ENCODE measurements at regions not wholly inside any gene's neighbourhood (a gene's known extent, or its start where the extent isn't known, plus 50 kb on each side); places are given as distances from the start of the nearest gene placed in this dataset.

- CTCF ChIA-PET: interaction anchor here (0.6 to 6.5 kb wide), 12 partner anchors 29 to 845 kb away, joined by 3 to 127 read pairs (median 4); no protein-coding TSS in a partner anchor
- Mint-ChIP-seq H3K27me3 (ENCODE audit: insufficient read depth, unreplicated experiment) (peaks cover 9% of the 10 kb centered on the region), H3K4me1 (ENCODE audit: insufficient read depth, unreplicated experiment) (peaks cover 5% of the 10 kb centered on the region), H3K36me3 (ENCODE audit: insufficient read depth, unreplicated experiment) (no peaks in the 10 kb centered on the region), H3K27ac (ENCODE audit: low read depth, unreplicated experiment) (no peak overlapping the region), H3K9me3 (ENCODE audit: unreplicated experiment) (no peaks in the 10 kb centered on the region), H3K4me3 (ENCODE audit: unreplicated experiment) (no peak overlapping the region)
- no TSS peak for BruUV-seq (replicated peaks)
- intact Hi-C loops (cut with micrococcal nuclease): no loop called here
- TF ChIP-seq, protein P1, sequence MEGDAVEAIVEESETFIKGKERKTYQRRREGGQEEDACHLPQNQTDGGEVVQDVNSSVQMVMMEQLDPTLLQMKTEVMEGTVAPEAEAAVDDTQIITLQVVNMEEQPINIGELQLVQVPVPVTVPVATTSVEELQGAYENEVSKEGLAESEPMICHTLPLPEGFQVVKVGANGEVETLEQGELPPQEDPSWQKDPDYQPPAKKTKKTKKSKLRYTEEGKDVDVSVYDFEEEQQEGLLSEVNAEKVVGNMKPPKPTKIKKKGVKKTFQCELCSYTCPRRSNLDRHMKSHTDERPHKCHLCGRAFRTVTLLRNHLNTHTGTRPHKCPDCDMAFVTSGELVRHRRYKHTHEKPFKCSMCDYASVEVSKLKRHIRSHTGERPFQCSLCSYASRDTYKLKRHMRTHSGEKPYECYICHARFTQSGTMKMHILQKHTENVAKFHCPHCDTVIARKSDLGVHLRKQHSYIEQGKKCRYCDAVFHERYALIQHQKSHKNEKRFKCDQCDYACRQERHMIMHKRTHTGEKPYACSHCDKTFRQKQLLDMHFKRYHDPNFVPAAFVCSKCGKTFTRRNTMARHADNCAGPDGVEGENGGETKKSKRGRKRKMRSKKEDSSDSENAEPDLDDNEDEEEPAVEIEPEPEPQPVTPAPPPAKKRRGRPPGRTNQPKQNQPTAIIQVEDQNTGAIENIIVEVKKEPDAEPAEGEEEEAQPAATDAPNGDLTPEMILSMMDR (IDR thresholded peaks at IDR 0.05; ENCODE audit: unreplicated experiment): no peak
- POLR2A ChIA-PET: no interaction called here
- no peak for DNase-seq (ENCODE audit: unreplicated experiment)
Measured at GRCh38 chr6:122871079-122871478, 82.0 kb downstream of the SMPDL3A start.

GRCh38 chr6:122872311-122872710, 83.3 kb downstream of the SMPDL3A start:
- H3K4me1 Mint-ChIP-seq (ENCODE audit: insufficient read depth, unreplicated experiment): peaks cover 10% of the 10 kb centered on the region
- H3K9me3 Mint-ChIP-seq (ENCODE audit: unreplicated experiment): no peaks in the 10 kb centered on the region
- no peaks in the 10 kb centered on the region for H3K36me3 Mint-ChIP-seq (ENCODE audit: insufficient read depth, unreplicated experiment)
- ChIA-PET CTCF (interaction anchor here (0.6 to 6.5 kb wide), 6 partner anchors 76 to 794 kb away, joined by 3 to 127 read pairs (median 4); no protein-coding TSS in a partner anchor), POLR2A (no interaction called here)
- TF ChIP-seq, protein P1 (IDR thresholded peaks at IDR 0.05; ENCODE audit: unreplicated experiment): no peak
- no peak for DNase-seq (ENCODE audit: unreplicated experiment)
- BruUV-seq (replicated peaks): no TSS peak
- peaks cover 4% of the 10 kb centered on the region for H3K27me3 Mint-ChIP-seq (ENCODE audit: insufficient read depth, unreplicated experiment)
- no peak overlapping the region for H3K27ac Mint-ChIP-seq (ENCODE audit: low read depth, unreplicated experiment)
- H3K4me3 Mint-ChIP-seq (ENCODE audit: unreplicated experiment): no peak overlapping the region
- intact Hi-C loops (cut with micrococcal nuclease): no loop called here

DNA sequence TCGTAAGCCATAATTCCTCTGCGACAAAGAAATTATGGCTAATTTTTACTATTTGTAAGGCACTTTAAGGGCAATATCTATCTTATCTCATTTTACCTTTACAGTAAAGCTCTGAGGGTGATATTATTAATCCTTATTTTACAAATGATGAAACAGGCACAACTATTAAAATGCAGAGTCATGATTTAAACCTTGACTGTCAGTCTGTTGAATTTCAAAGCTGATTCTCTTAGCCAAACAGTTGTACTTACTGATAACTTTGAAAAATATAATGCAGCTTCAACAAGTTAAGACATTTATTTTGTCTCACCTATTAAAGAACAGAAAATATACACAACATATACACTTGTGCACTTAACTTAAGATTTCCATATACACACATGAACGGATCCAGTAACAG, 88.2 kb downstream of the SMPDL3A start:
- no peak for DNase-seq (ENCODE audit: unreplicated experiment)
- intact Hi-C loops (cut with micrococcal nuclease): no loop called here
- Mint-ChIP-seq H3K27me3 (ENCODE audit: insufficient read depth, unreplicated experiment) (no peaks in the 10 kb centered on the region), H3K36me3 (ENCODE audit: insufficient read depth, unreplicated experiment) (no peaks in the 10 kb centered on the region), H3K9me3 (ENCODE audit: unreplicated experiment) (no peaks in the 10 kb centered on the region), H3K4me3 (ENCODE audit: unreplicated experiment) (no peak overlapping the region), H3K4me1 (ENCODE audit: insufficient read depth, unreplicated experiment) (peaks cover 5% of the 10 kb centered on the region), H3K27ac (ENCODE audit: low read depth, unreplicated experiment) (no peak overlapping the region)
- no TSS peak for BruUV-seq (replicated peaks)
- ChIA-PET POLR2A (no interaction called here), CTCF (interaction anchor here (0.6 to 1.6 kb wide), 5 partner anchors 8 to 1558 kb away, joined by 3 to 7 read pairs (median 4); no protein-coding TSS in a partner anchor)
- TF ChIP-seq, protein P1 (IDR thresholded peaks at IDR 0.05; ENCODE audit: unreplicated experiment): no peak

GRCh38 chr6:122878796-122879195, 89.7 kb downstream of the SMPDL3A start:
- DNase-seq (ENCODE audit: unreplicated experiment): no peak
- Mint-ChIP-seq H3K4me3 (ENCODE audit: unreplicated experiment) (no peak overlapping the region), H3K27ac (ENCODE audit: low read depth, unreplicated experiment) (no peak overlapping the region), H3K4me1 (ENCODE audit: insufficient read depth, unreplicated experiment) (peaks cover 5% of the 10 kb centered on the region), H3K27me3 (ENCODE audit: insufficient read depth, unreplicated experiment) (no peaks in the 10 kb centered on the region), H3K36me3 (ENCODE audit: insufficient read depth, unreplicated experiment) (no peaks in the 10 kb centered on the region), H3K9me3 (ENCODE audit: unreplicated experiment) (no peaks in the 10 kb centered on the region)
- intact Hi-C loops (cut with micrococcal nuclease): no loop called here
- BruUV-seq (replicated peaks): no TSS peak
- TF ChIP-seq, protein P1 (IDR thresholded peaks at IDR 0.05; ENCODE audit: unreplicated experiment): no peak
- CTCF ChIA-PET: interaction anchor here (0.6 to 1.5 kb wide), 3 partner anchors 9 to 414 kb away, joined by 3 to 8 read pairs (median 4); no protein-coding TSS in a partner anchor
- POLR2A ChIA-PET: no interaction called here
